Esophagus squamous epithelium (tissue), 5 donors: ENCODE measurements at regions not wholly inside any gene's neighbourhood (a gene's known extent, or its start where the extent isn't known, plus 50 kb on each side); places are given as distances from the start of the nearest gene placed in this dataset.

Experiments
- DNase-seq: peaks from one replicate; lab custom pipeline; 2025; lab: John Stamatoyannopoulos, UW
- H3K27ac ChIP-seq, 4 donors: fragments of 200-600 bp; sonication (generic); one replicate each; pipeline ENCODE4 v1.5.1; 2016 to 2019; ENCODE audit warnings: mild to moderate bottlenecking in 1 of 4
- H3K27me3 ChIP-seq, 4 donors: fragments of 200-600 bp; sonication (generic); 1 replicate in 3 of 4; 2 replicates in 1 of 4; pipeline versions ENCODE4 v1.5.1 to v1.6.0; 2017 to 2021; ENCODE audit warnings: antibody characterized with exemption in 1 of 4
- H3K36me3 ChIP-seq, 3 donors: fragments of 200-600 bp; sonication (generic); one replicate each; pipeline ENCODE4 v1.5.1; 2016 to 2019
- H3K4me1 ChIP-seq, 3 donors: fragments of 200-600 bp; sonication (generic); one replicate each; pipeline ENCODE4 v1.5.1; 2017 to 2019
- H3K4me3 ChIP-seq, 4 donors: fragments of 200-600 bp; sonication (generic); 1 replicate in 3 of 4; 2 replicates in 1 of 4; pipeline ENCODE4 v1.5.1; 2016 to 2019; ENCODE audit warnings: mild to moderate bottlenecking in 2 of 4, moderate library complexity in 1 of 4
- H3K9me3 ChIP-seq, 3 donors: fragments of 200-600 bp; sonication (generic); one replicate each; pipeline ENCODE4 v1.5.1; 2016 to 2019
- POLR2A ChIP-seq, 4 donors: fragments of 450-650 bp; IDR thresholded peaks; one replicate each; pipeline ENCODE4 v1.6.1; 2017; ENCODE audit warnings: antibody characterized with exemption in 4 of 4, mild to moderate bottlenecking in 4 of 4, moderate library complexity in 3 of 4
- WGBS, 2 donors: methylation state at CpG; one replicate each; pipeline ENCODE4 v1.1.5; 2018; 5-methylcytosine and 5-hydroxymethylcytosine counted together
- intact Hi-C: fragments of 100-400 bp; cut with DNase I; formaldehyde crosslinking; loops from one replicate; pipeline ENCODE4 v1.15.0; 2022
- TF ChIP-seq, protein P1 (sequence below), 6 experiments: fragments of 450-650 bp in 4 of 6; fragments of 200-600 bp in 2 of 6; sonication (generic) in 2 of 6; IDR thresholded peaks; one replicate each; pipeline ENCODE4 v1.5.1; 2016 to 2019; ENCODE audit warnings: antibody characterized with exemption in 6 of 6, mild to moderate bottlenecking in 4 of 6, moderate library complexity in 4 of 6
- donor health status: DM: yes; HTN: yes; CAD: no.

DNA sequence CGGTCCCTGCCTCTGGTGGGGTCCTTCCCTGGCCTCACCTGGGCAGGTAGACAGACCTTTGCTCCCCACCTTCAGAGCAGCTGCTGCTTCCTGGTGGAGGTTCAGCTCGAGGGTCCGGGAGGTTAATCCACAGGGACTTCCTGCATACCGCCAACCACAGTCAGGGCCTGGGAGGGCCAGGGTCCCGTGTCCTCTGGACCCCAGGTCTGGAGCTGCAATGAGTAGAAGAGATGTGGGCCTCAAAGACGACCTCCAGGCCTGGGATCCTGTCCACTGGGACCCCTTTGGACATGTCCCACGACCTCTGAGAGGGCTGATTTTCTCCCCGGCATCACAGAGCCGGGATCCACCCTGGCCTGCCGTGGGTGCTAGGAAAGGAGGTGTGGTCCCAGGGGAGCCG, 223.3 kb upstream of the TCERG1L start:
- intact Hi-C loops, result no loop called here
- Histone ChIP-seq H3K27ac (no peak overlapping the region), H3K27me3 (peaks cover 0 to 5% (median 0%) of the 10 kb centered on the region in 4 donors), H3K4me1 (no peaks in the 10 kb centered on the region), H3K9me3 (no peaks in the 10 kb centered on the region), H3K36me3 (no peaks in the 10 kb centered on the region), H3K4me3 (no peak overlapping the region)
- TF ChIP-seq POLR2A (IDR thresholded peaks at IDR 0.05), result no peak
- TF ChIP-seq, protein P1, sequence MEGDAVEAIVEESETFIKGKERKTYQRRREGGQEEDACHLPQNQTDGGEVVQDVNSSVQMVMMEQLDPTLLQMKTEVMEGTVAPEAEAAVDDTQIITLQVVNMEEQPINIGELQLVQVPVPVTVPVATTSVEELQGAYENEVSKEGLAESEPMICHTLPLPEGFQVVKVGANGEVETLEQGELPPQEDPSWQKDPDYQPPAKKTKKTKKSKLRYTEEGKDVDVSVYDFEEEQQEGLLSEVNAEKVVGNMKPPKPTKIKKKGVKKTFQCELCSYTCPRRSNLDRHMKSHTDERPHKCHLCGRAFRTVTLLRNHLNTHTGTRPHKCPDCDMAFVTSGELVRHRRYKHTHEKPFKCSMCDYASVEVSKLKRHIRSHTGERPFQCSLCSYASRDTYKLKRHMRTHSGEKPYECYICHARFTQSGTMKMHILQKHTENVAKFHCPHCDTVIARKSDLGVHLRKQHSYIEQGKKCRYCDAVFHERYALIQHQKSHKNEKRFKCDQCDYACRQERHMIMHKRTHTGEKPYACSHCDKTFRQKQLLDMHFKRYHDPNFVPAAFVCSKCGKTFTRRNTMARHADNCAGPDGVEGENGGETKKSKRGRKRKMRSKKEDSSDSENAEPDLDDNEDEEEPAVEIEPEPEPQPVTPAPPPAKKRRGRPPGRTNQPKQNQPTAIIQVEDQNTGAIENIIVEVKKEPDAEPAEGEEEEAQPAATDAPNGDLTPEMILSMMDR (IDR thresholded peaks at IDR 0.05), result no peak
- no peak for DNase-seq
- WGBS, 2 donors, result 70 to 71% methylated on average over 3 to 7 of the region's 11 CpGs

DNA sequence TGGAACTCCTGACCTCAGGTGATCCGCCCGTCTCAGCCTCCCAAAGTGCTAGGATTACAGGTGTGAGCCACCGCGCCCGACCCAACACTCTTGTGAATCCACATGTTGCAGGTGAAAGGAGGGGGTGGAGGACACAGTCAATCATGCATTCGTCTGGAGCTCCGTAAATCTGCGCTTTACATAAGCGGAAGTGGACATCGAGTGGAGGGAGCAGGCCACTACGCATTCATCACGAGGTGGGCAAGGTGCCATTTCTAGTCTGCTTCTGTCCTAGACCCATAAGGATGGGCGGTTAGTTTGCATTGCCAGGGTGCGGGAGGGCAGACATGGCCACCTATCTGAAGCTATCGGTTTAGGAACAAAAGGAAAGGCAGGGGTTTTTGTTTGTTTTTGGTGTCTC, 225.2 kb upstream of the TCERG1L start:
- no peaks in the 10 kb centered on the region for H3K4me1 ChIP-seq
- no peak overlapping the region for H3K27ac ChIP-seq
- no peak overlapping the region for H3K4me3 ChIP-seq
- no peaks in the 10 kb centered on the region for H3K9me3 ChIP-seq
- H3K36me3 ChIP-seq, result no peaks in the 10 kb centered on the region
- H3K27me3 ChIP-seq, result peaks cover 0 to 5% (median 0%) of the 10 kb centered on the region in 4 donors
- 81 to 86% methylated on average over 12 to 13 of the region's 15 CpGs for WGBS, 2 donors
- TF ChIP-seq POLR2A (IDR thresholded peaks at IDR 0.05), result no peak
- TF ChIP-seq, protein P1 (IDR thresholded peaks at IDR 0.05), result no peak
- intact Hi-C loops, result no loop called here
- no peak for DNase-seq

DNA sequence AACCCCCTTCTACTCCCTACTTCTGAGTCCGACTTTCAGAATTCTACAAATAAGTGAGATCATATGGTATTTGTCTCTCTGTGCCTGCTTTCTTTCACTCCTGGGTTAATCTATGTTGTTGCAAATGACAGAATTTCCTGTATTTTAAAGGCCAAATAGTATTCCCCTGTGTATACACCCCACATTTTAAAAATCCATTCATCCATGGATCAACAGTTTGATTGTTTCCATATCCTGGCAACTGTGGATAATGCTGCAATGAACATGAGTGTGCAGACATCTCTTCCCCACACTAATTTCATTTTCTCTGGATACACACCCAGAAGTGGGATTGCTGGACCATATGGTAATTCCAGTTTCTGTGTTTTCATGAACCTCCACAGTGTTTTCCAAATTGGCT, 225.8 kb upstream of the TCERG1L start:
- no peaks in the 10 kb centered on the region for H3K9me3 ChIP-seq
- H3K27me3 ChIP-seq, result peaks cover 0 to 5% (median 0%) of the 10 kb centered on the region in 4 donors

DNA sequence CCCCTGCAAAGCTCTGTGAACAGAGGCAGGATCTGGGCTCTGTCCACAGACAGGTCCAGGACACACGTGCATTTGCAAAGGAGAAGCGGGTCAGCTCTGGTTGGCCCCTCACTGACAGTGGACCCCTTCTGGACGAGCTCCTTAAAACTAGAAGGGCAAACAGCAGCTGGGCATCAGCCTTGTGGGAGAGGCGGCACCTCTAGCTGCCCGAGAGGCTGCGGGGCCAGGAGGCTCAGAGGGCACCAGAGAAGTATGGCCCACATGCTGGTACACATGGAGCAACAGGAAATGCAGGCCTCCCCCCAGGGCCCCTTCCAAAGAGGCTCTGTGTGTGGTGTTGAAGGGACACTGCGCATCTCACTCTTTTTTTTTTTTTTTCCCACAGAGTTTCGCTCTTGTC, 233.0 kb upstream of the TCERG1L start:
- 71 to 80% methylated on average over 3 to 5 of the region's 8 CpGs for WGBS, 2 donors
- Histone ChIP-seq H3K9me3 (no peaks in the 10 kb centered on the region), H3K27me3 (peaks cover 0 to 37% (median 0%) of the 10 kb centered on the region in 4 donors), H3K4me1 (no peaks in the 10 kb centered on the region), H3K27ac (no peak overlapping the region), H3K36me3 (no peaks in the 10 kb centered on the region), H3K4me3 (no peak overlapping the region)
- intact Hi-C loops, result no loop called here
- no peak for DNase-seq
- TF ChIP-seq, protein P1 (IDR thresholded peaks at IDR 0.05), result no peak
- no peak for TF ChIP-seq POLR2A (IDR thresholded peaks at IDR 0.05)

More for the DNA sequence above, 225.8 kb upstream of the TCERG1L start:
- no peak for TF ChIP-seq POLR2A (IDR thresholded peaks at IDR 0.05)
- TF ChIP-seq, protein P1 (IDR thresholded peaks at IDR 0.05), result no peak
- no peak for DNase-seq
- Histone ChIP-seq H3K27ac (no peak overlapping the region), H3K4me3 (no peak overlapping the region), H3K36me3 (no peaks in the 10 kb centered on the region), H3K4me1 (no peaks in the 10 kb centered on the region)
- intact Hi-C loops, result no loop called here
- 25 to 50% methylated on average over 1 of the region's 1 CpG for WGBS, 2 donors

DNA sequence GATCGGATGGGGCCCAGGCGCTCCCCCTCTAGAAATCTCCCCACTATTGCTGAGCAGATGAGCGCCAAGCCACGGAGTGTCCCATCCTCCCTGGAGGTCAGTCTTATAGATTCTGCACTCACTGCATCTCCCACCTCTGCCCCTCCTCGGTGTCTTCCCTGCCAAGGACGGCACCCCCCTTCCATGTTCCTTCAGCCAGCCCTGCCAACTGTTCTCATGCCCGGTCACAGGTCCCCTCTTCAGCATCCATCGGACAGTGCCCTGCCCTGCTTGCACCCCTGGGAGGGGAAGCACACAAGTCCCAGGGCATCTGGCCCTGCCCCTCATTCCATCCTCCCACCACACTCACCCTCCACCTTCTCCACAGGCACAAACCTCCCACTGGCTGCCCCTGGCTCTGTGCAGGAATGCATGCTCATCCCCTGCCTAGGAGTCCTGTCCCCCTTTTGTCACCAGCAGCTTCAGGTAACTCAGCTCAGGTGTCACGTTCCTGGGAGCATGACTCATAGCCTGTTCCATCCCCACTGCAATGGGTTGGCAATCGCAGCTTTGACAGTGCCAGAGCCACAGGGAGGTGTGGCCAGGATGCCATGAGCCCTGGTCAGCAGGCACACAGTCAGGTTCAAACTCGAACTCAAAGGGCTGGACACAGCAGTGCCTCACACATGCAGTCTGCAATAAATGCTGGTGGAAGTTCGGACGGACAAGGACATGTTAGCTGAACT, 234.7 kb upstream of the TCERG1L start:
- no peak for DNase-seq
- H3K27me3 ChIP-seq, result peaks cover 0 to 37% (median 0%) of the 10 kb centered on the region in 4 donors
- H3K4me3 ChIP-seq, result no peak overlapping the region
- H3K36me3 ChIP-seq, result no peaks in the 10 kb centered on the region
- TF ChIP-seq, protein P1 (IDR thresholded peaks at IDR 0.05), result no peak
- no peak for TF ChIP-seq POLR2A (IDR thresholded peaks at IDR 0.05)
- intact Hi-C loops, result no loop called here
- H3K4me1 ChIP-seq, result no peaks in the 10 kb centered on the region
- 52 to 66% methylated on average over 10 to 11 of the region's 13 CpGs for WGBS, 2 donors
- H3K27ac ChIP-seq, result no peak overlapping the region
- H3K9me3 ChIP-seq, result no peaks in the 10 kb centered on the region
